SK-N-SH (cell line): ENCODE measurements at regions not wholly inside any gene's neighbourhood (a gene's known extent, or its start where the extent isn't known, plus 50 kb on each side); places are given as distances from the start of the nearest gene placed in this dataset.

ENCODE experiments used
- CTCF ChIA-PET: fragments of 300-600, 350-600 bp; formaldehyde crosslinking; extraction: SDS; loops from one replicate; lab custom pipeline; 2021; lab: Yijun Ruan, JAX
- POLR2A ChIA-PET: fragments of 350-600 bp; sonication (Branson Sonifier 250); formaldehyde crosslinking; extraction: SDS; loops from one replicate; lab custom pipeline; 2020; ENCODE audit warnings: antibody characterized with exemption, inconsistent platforms; lab: Yijun Ruan, JAX
- DNase-seq: peaks from one replicate; pipeline ENCODE4 v3.0.0; 2012
- H2AFZ ChIP-seq: fragments of 200-600 bp; sonication (generic); 2 replicates; pipeline ENCODE4 v1.8.1; 2016; ENCODE audit warnings: antibody characterized with exemption, mild to moderate bottlenecking, low read depth
- H3F3A ChIP-seq: fragments of 200-600 bp; sonication (generic); replicated peaks from 2 replicates; pipeline ENCODE3; 2016; ENCODE audit warnings: antibody characterized with exemption, mild to moderate bottlenecking; ENCODE audit not compliant: insufficient read depth
- H3K27ac ChIP-seq, 2 experiments: fragments of 200-500 bp in 1 of 2; fragments of 200-600 bp in 1 of 2; sonication (Bioruptor generic) in 1 of 2; sonication (generic), shearing (Covaris generic) in 1 of 2; 2 replicates each; pipeline versions ENCODE4 v1.5.1 to v1.6.1; 2014 to 2016; ENCODE audit warnings: low read depth in 2 of 2, inconsistent platforms in 1 of 2, low read length in 1 of 2, mild to moderate bottlenecking in 1 of 2, mixed read lengths in 1 of 2
- H3K27me3 ChIP-seq: fragments of 200-600 bp; sonication (generic), shearing (Covaris generic); 2 replicates; pipeline ENCODE4 v1.6.1; 2016; ENCODE audit warnings: mixed run types; ENCODE audit not compliant: insufficient read depth
- H3K36me3 ChIP-seq, 2 experiments: fragments of 200-500 bp in 1 of 2; fragments of 200-600 bp in 1 of 2; sonication (Bioruptor generic) in 1 of 2; sonication (generic) in 1 of 2; replicated peaks in 1 of 2; 2 replicates each; pipeline versions ENCODE3 to v1.5.1; 2014 to 2016; ENCODE audit warnings: low read length in 1 of 2, mild to moderate bottlenecking in 1 of 2; ENCODE audit not compliant: insufficient read depth in 2 of 2, control insufficient read depth in 1 of 2
- H3K4me1 ChIP-seq, 2 experiments: fragments of 200-500 bp in 1 of 2; fragments of 200-600 bp in 1 of 2; sonication (Bioruptor generic) in 1 of 2; sonication (generic), shearing (Covaris generic) in 1 of 2; 2 replicates each; pipeline versions ENCODE4 v1.5.1 to v1.6.1; 2014 to 2016; ENCODE audit warnings: low read depth in 1 of 2, low read length in 1 of 2, mixed run types in 1 of 2; ENCODE audit not compliant: insufficient read depth in 2 of 2, control insufficient read depth in 1 of 2
- H3K4me2 ChIP-seq: fragments of 200-600 bp; sonication (generic), shearing (Covaris generic); 2 replicates; pipeline ENCODE4 v1.6.1; 2017; ENCODE audit warnings: mixed run types
- H3K4me3 ChIP-seq, 2 experiments: fragments of 200-500 bp in 1 of 2; fragments of 200-600 bp in 1 of 2; sonication (Bioruptor generic) in 1 of 2; sonication (generic), shearing (Covaris generic) in 1 of 2; 2 replicates each; pipeline versions ENCODE4 v1.5.1 to v1.8.1; 2014 to 2016; ENCODE audit warnings: low read depth in 2 of 2, inconsistent platforms in 1 of 2, low read length in 1 of 2, mild to moderate bottlenecking in 1 of 2, mixed read lengths in 1 of 2, moderate library complexity in 1 of 2
- H3K79me2 ChIP-seq: fragments of 200-600 bp; sonication (generic); 2 replicates; pipeline ENCODE4 v1.8.1; 2017; ENCODE audit warnings: mild to moderate bottlenecking; ENCODE audit not compliant: insufficient read depth
- H3K9ac ChIP-seq: fragments of 200-600 bp; sonication (generic); 2 replicates; pipeline ENCODE4 v1.6.1; 2017; ENCODE audit warnings: mixed run types
- H3K9me2 ChIP-seq: fragments of 200-600 bp; sonication (generic); 2 replicates; pipeline ENCODE4 v1.6.1; 2017; ENCODE audit warnings: mixed run types
- H3K9me3 ChIP-seq: fragments of 200-600 bp; sonication (generic); 2 replicates; pipeline ENCODE4 v1.6.1; 2017; ENCODE audit warnings: mixed run types, mild to moderate bottlenecking, moderate library complexity
- H4K20me1 ChIP-seq: fragments of 200-600 bp; sonication (generic); 2 replicates; pipeline ENCODE4 v1.6.1; 2017; ENCODE audit warnings: mild to moderate bottlenecking, mixed run types; ENCODE audit not compliant: insufficient read depth
- CHD2 ChIP-seq: fragments of 150-350 bp; IDR thresholded peaks from 2 replicates; pipeline ENCODE4 v1.6.1; 2018; ENCODE audit warnings: low read length; ENCODE audit not compliant: partially characterized antibody
- EP300 ChIP-seq, 2 experiments: IDR thresholded peaks; 2 replicates each; pipeline versions ENCODE4 v1.4.0 to v1.6.1; 2012; ENCODE audit warnings: borderline replicate concordance in 1 of 2, low read depth in 1 of 2, low read length in 1 of 2
- FOXJ3 ChIP-seq: sonication (generic); formaldehyde crosslinking; IDR thresholded peaks from 2 replicates; pipeline ENCODE4 v1.5.1; 2020; ENCODE audit warnings: mild to moderate bottlenecking, missing genetic modification reagents
- GABPA ChIP-seq: IDR thresholded peaks from 2 replicates; pipeline ENCODE4 v1.4.0; 2012; ENCODE audit warnings: low read depth, mild to moderate bottlenecking
- MEF2A ChIP-seq: IDR thresholded peaks from 2 replicates; pipeline ENCODE4 v1.4.0; 2012; ENCODE audit warnings: low read depth, borderline replicate concordance
- RAD21 ChIP-seq: IDR thresholded peaks from 2 replicates; pipeline ENCODE4 v1.6.1; 2012; ENCODE audit warnings: mild to moderate bottlenecking, low read length
- REST ChIP-seq: IDR thresholded peaks from 2 replicates; pipeline ENCODE4 v1.6.1; 2012; ENCODE audit warnings: mild to moderate bottlenecking, low read depth, low read length, moderate library complexity
- RFX5 ChIP-seq: IDR thresholded peaks from 2 replicates; pipeline ENCODE4 v1.6.1; 2012; ENCODE audit warnings: mild to moderate bottlenecking, improper control_type of control experiment, low read length
- TAF1 ChIP-seq: IDR thresholded peaks from 2 replicates; pipeline ENCODE4 v1.6.1; 2012; ENCODE audit warnings: low read depth, mild to moderate bottlenecking, low read length, moderate library complexity, borderline replicate concordance
- USF1 ChIP-seq: IDR thresholded peaks from 2 replicates; pipeline ENCODE4 v1.4.0; 2012; ENCODE audit warnings: low read depth, borderline replicate concordance
- WGBS: methylation state at CpG from one replicate; pipeline ENCODE4 v1.1.6; 2017; ENCODE audit warnings: low lambda C conversion rate; 5-methylcytosine and 5-hydroxymethylcytosine counted together

GRCh38 chr1:30490554-30491053 is 232.8 kb downstream of the MATN1 start:
- ChIA-PET CTCF (no interaction called here), POLR2A (no interaction called here)
- Histone ChIP-seq H3K4me2 (no peak overlapping the region), H3K27me3 (no peaks in the 10 kb centered on the region), H3F3A (no peaks in the 10 kb centered on the region), H2AFZ (no peak overlapping the region), H4K20me1 (no peaks in the 10 kb centered on the region)
- WGBS, result 0% methylated on average over 1 of the region's 3 CpGs
- TF ChIP-seq MEF2A (no peak), RAD21 (no peak)
- TF ChIP-seq, all 33 proteins: peak for 0
- no peak for DNase-seq
- no peak overlapping the region for H3K27ac ChIP-seq
- H3K36me3 ChIP-seq, result no peaks in the 10 kb centered on the region
- H3K9me2 ChIP-seq, result no peaks in the 10 kb centered on the region
- H3K4me1 ChIP-seq, result no peaks in the 10 kb centered on the region
- H3K9me3 ChIP-seq, result no peaks in the 10 kb centered on the region
- no peak overlapping the region for H3K4me3 ChIP-seq
- H3K79me2 ChIP-seq, result no peaks in the 10 kb centered on the region
- H3K9ac ChIP-seq, result no peak overlapping the region

GRCh38 chr1:30489737-30490389 is 233.5 kb downstream of the MATN1 start:
- Histone ChIP-seq H3K27ac (no peak overlapping the region), H3K4me2 (no peak overlapping the region), H3K9me3 (no peaks in the 10 kb centered on the region), H3F3A (no peaks in the 10 kb centered on the region), H4K20me1 (no peaks in the 10 kb centered on the region), H3K4me3 (no peak overlapping the region), H3K79me2 (no peaks in the 10 kb centered on the region), H3K9ac (no peak overlapping the region), H3K36me3 (no peaks in the 10 kb centered on the region), H2AFZ (no peak overlapping the region), H3K27me3 (no peaks in the 10 kb centered on the region), H3K9me2 (no peaks in the 10 kb centered on the region), H3K4me1 (no peaks in the 10 kb centered on the region)
- TF ChIP-seq USF1 (no peak), RFX5 (no peak)
- CTCF ChIA-PET, result no interaction called here
- DNase-seq, result no peak
- 57% methylated on average over 3 of the region's 3 CpGs for WGBS
- POLR2A ChIA-PET, result no interaction called here

GRCh38 chr1:30488324-30488913 is 235.0 kb downstream of the MATN1 start:
- Histone ChIP-seq H3K27ac (no peak overlapping the region), H3K9me2 (no peaks in the 10 kb centered on the region), H3K9ac (no peak overlapping the region), H3K4me2 (no peak overlapping the region), H3K36me3 (no peaks in the 10 kb centered on the region), H3K4me1 (no peaks in the 10 kb centered on the region), H3K9me3 (no peaks in the 10 kb centered on the region), H3K79me2 (no peaks in the 10 kb centered on the region), H3K27me3 (no peaks in the 10 kb centered on the region), H2AFZ (no peak overlapping the region), H3F3A (no peaks in the 10 kb centered on the region), H4K20me1 (no peaks in the 10 kb centered on the region), H3K4me3 (no peak overlapping the region)
- no peak for TF ChIP-seq TAF1
- no peak for TF ChIP-seq RFX5
- TF ChIP-seq REST, result no peak
- no peak for TF ChIP-seq EP300 (IDR thresholded peaks at IDR 0.05; ENCODE audit: borderline replicate concordance in 1 of 2, low read depth in 1 of 2, low read length in 1 of 2)
- TF ChIP-seq FOXJ3 (CRISPR knock-in tag), result no peak
- no peak for TF ChIP-seq CHD2
- no peak for TF ChIP-seq GABPA
- ChIA-PET CTCF (no interaction called here), POLR2A (no interaction called here)
- DNase-seq, result no peak
